Activated naive CD4-positive, alpha-beta T cell treated with anti-CD3 and anti-CD28 coated beads, Interleukin-2, amount 50 U/mL, for 72 hours (primary cell): ENCODE measurements at regions not wholly inside any gene's neighbourhood (a gene's known extent, or its start where the extent isn't known, plus 50 kb on each side); places are given as distances from the start of the nearest gene placed in this dataset.

ENCODE experiments used
- ATAC-seq, 2 donors: fragments of 150-1000 bp; cut with Tn5 transposase; 2 replicates each; pipeline ENCODE4 v1.10.0; 2021; ENCODE audit warnings: mild to moderate bottlenecking in 2 of 2, moderate library complexity in 2 of 2
- DNase-seq, 2 donors: peaks; one replicate each; pipeline ENCODE4 v3.0.0; 2021 to 2022; ENCODE audit warnings: low spot score in 2 of 2
- H3K27ac Mint-ChIP-seq, 2 donors: one replicate each; pipeline ENCODE4 v1.8.0; 2022; ENCODE audit warnings: mild to moderate bottlenecking in 2 of 2, mixed read lengths in 2 of 2
- H3K36me3 Mint-ChIP-seq, 2 donors: one replicate each; pipeline ENCODE4 v1.8.0; 2022; ENCODE audit warnings: mixed read lengths in 2 of 2
- H3K9me3 Mint-ChIP-seq, 2 donors: one replicate each; pipeline ENCODE4 v1.8.0; 2022; ENCODE audit warnings: mixed read lengths in 2 of 2

DNA sequence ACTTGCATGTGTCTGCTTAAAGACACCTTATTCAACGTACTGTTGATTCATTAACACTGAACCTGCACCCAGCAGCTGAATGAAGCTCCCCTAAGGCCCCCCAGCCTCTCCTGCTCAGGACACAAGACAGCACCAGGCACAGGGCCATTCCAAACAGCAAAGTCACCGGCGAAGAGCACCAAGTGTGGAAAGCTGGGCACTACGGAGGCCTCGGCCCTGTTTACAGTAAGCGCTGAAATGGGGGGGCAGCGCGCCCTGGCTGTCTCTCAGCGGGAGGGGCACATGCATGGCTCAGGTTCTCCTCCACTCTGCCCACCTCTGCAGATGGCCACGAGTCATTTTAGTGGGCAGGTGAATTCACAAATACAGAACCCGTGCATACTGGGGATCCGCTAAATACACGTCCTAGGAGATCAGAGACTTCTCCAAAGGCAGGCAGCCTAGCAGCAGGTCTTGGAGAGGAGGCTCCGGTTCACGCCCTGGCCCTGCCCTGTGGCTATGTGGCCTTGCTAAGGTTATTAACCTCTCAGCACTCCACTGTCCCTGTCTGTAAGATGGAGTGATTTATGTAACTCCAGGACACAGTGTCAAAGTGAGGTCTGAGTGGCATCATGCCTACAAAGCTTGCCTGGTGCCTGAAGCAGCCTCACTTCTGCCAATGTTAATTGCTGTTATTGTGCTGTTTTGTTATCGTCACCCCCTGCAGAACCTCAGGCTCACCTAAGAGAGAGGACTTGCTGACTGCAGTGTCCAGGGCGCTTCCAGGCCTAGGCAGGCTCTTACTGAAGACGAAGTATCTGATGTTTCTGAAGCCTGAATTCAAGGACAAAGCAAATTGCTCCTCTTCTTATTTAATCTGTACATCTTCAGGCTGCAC lies 207.4 kb upstream of the SOX1 start:
- H3K9me3 Mint-ChIP-seq, result no peaks in the 10 kb centered on the region
- no peak for DNase-seq
- H3K27ac Mint-ChIP-seq, result no peak overlapping the region
- no peaks in the 10 kb centered on the region for H3K36me3 Mint-ChIP-seq
- ATAC-seq, result no peak

DNA sequence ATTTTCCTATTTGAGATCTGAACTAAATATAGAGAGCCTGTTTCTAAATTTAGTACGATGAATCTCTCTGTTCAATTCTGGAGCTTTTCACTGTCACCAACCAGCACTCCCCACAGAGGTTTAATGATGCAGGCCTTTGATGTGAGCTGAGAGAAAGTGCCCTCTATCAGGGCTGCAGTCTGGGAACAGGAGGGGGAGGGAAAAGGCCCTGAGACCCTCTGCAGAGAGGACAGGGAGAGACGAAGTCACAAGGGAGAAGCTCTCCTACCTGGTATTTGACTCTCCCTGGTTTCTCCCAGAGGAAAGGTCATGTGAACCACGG lies 206.8 kb upstream of the SOX1 start:
- ATAC-seq, result no peak
- DNase-seq, result no peak
- H3K9me3 Mint-ChIP-seq, result no peaks in the 10 kb centered on the region
- H3K27ac Mint-ChIP-seq, result no peak overlapping the region
- H3K36me3 Mint-ChIP-seq, result no peaks in the 10 kb centered on the region

DNA sequence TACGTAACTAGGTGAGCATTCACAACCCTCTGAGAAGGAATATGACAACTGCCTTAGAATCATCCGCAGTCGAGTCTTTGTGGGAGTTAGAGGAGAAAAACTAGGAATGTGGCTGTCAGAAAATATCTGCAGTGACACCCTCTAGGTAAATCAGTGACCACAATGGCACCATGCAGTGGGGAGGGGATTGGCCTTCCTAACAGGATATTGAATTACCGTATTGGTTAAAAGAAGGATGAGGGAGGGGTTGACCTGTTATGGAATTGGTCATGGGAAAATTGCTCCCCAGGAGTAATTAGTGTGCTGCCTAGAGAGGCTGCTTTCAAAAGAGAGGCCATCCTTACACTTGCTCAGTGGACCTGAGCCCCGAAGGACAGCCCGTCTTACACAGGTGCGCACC lies 205.6 kb upstream of the SOX1 start:
- DNase-seq (no peak), ATAC-seq (no peak)
- Mint-ChIP-seq H3K27ac (no peak overlapping the region), H3K36me3 (no peaks in the 10 kb centered on the region), H3K9me3 (no peaks in the 10 kb centered on the region)

DNA sequence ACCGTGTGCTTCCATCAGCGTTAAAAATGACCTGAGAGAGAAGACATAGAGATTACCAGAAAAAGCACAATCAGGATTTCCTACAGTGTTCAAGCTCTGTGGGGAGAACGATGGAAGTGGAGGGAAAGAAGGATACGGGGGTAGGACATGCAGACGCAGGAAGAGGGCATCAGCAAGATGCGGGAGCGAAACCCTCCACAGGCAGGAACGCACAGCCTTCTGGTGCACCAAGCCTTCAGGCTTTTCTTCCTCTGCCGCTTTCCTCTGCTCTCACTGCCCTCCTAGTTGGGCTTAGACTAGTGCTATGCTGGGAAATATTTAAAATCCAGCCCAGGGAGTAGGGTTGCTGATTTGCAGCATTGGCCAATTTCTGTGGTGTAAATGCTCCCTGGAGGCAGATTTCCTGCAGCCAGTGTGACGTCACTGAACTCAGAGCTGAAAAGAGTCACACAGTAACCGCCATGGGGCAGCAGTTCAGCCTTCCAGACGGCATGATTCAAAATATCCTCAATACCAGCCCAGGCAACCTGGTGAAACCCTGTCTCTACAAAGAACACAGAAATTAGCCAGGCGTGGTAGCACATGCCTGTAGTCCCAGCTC lies 205.1 kb upstream of the SOX1 start:
- H3K9me3 Mint-ChIP-seq, result no peaks in the 10 kb centered on the region
- ATAC-seq (no peak), DNase-seq (no peak)
- H3K27ac Mint-ChIP-seq, result no peak overlapping the region
- no peaks in the 10 kb centered on the region for H3K36me3 Mint-ChIP-seq

DNA sequence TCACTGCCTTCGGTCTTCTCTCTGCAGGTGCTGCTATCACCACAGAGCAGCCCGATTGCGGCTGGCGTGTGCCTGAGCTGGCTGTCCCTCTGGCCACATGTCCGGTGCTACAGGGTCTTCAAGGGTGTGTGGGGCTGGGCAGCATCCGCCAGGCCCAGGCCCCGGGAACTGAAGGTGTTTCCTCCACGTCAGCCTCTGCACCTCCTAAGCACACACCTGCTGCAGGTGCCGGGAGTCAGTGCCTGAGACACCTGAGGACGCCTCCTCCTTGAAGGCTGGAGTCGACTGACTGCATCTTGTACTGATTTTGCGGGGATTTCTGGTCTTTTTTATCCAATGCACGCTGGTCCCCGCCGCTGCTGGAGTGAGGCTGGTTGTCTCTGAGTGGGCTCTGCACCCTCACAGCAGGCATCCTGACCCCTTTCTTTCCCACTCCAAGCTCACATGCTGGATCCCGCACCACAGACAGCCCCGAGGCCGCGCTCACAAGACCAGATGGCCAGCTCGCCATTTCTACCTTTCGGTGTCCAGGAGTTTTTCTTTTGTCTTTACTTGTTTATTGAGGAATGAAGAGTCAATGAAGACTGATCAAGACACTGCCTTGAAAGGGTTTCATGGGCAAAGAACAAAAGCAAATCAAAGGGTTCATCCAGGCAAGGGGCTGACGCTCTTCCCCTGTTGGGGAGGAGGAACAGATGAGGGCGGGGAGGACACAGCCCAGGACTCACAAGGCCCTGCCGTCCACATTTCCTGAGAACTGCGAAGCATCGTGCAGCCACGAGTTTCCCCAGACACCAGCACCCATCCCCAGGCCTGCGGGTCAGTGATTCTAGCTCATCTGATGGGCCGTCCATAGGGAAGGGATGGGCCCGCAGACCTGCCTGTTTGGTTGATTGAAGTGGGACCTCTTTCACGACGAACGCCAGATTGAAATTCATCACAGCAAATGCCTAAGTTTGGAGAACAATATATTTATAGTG lies 203.8 kb upstream of the SOX1 start:
- DNase-seq, result no peak
- no peak for ATAC-seq
- peaks cover 10 to 11% of the 10 kb centered on the region in 2 donors for H3K9me3 Mint-ChIP-seq
- no peak overlapping the region for H3K27ac Mint-ChIP-seq
- no peaks in the 10 kb centered on the region for H3K36me3 Mint-ChIP-seq

DNA sequence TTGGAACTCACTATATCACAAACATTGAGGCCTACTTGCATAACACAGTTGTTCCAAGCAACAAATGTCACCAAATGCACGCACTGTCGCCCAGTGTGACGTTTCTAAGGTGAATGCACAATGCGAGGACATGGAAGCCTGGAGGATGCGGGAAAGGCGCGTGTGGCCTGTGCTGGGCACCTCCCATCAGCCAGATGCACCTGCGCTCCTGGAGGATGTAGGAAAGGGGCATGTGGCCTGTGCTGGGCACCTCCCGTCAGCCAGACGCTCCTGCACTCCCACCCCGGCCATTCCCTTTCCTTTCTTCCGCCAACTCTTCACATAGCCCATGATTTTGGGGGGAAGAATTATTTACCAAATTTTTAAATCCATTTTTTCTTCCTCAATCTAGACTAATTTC lies 202.4 kb upstream of the SOX1 start:
- H3K36me3 Mint-ChIP-seq, result no peaks in the 10 kb centered on the region
- ATAC-seq (no peak), DNase-seq (no peak)
- no peak overlapping the region for H3K27ac Mint-ChIP-seq
- H3K9me3 Mint-ChIP-seq, result peaks cover 17 to 21% of the 10 kb centered on the region in 2 donors

DNA sequence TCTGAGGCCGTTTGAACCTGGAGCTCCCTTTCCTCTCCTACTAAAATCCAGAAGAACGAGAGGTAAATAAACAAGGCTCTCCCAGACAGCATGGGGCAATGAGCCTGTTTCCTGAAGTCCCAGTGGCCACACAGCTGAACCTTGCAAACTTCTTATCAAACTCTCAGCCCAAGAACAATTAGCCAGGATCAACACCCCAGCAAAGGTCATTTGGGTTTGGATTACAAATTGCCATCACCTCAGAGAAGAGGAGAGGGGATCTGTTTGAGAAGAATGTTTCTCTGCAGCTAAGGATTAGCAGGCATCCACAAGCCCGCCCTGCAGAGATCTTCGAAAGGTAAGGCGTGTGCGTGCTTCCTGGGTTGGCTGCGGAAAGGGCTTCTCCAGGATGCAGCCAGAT lies 201.9 kb upstream of the SOX1 start:
- ATAC-seq (no peak), DNase-seq (no peak)
- Mint-ChIP-seq H3K27ac (no peak overlapping the region), H3K9me3 (peaks cover 17 to 21% of the 10 kb centered on the region in 2 donors), H3K36me3 (no peaks in the 10 kb centered on the region)

DNA sequence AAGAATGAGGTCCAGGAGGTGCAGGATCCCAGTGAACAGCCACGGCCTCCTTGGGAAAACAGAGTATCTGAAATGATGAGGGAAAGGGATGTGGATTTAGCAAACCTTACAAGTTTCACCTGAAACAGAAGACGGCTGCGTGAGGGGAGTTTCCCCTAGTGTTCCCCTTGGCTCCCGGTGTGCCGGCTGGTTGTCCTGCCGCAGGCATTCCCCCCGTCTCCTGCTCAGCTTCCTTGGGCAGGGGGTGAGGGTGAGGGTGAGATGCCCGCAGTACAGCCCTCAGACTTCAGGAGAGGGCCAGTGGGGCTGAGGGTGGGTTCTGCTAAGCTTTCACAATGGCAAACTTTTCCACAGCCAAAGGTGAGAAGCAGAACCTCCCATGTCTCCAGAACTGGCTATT lies 201.1 kb upstream of the SOX1 start:
- no peak for ATAC-seq
- Mint-ChIP-seq H3K9me3 (peaks cover 17 to 22% of the 10 kb centered on the region in 2 donors), H3K27ac (no peak overlapping the region), H3K36me3 (no peaks in the 10 kb centered on the region)
- no peak for DNase-seq

DNA sequence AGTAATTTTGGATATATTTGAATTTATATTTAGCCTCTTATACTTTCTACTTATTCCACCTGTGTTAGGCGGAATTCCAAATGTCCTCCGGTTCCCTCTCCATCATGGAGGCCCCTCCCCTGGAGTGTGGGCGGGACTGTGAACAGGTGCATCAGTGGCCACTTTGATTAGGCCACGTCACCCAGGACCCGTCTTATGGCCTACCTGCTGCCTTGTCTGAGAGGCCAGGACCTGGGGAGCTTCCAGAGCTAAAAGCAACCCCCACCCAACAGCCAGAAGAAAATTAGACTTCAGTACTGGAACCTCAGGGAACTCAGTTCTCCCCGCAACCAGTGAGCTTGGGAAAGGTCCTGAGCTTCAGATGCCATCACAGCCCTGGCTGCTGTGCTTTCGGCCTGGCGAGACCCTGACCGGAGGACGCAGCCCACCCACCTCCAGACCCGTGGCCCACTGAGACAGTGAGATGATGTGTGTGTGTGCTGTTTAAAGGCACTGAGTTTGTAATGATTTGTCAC lies 200.2 kb upstream of the SOX1 start:
- ATAC-seq, result no peak
- H3K9me3 Mint-ChIP-seq, result peaks cover 17 to 27% of the 10 kb centered on the region in 2 donors

DNA sequence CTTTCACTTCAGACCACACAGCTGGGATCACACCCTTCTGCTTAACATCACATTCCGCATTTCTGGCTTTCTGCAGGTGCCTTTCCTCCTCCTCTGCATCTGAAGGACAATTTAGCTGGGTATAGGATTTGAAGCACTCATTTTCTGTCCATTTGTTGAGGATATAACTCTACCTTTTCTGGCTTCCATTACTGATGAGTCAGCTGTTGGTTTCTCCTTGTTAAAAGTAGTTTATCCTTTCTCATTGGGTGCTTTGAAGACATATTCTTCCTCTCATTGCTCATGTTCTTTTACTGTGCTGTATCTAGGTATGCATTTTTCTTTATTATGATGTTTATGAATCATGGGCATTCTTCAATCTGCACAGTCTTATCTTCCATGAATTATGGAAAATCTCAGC lies 199.3 kb upstream of the SOX1 start:
- H3K9me3 Mint-ChIP-seq, result peaks cover 17 to 27% of the 10 kb centered on the region in 2 donors
- ATAC-seq, result no peak
- H3K27ac Mint-ChIP-seq, result no peak overlapping the region
- DNase-seq, result no peak
- H3K36me3 Mint-ChIP-seq, result no peaks in the 10 kb centered on the region

More for the DNA sequence above, 200.2 kb upstream of the SOX1 start:
- Mint-ChIP-seq H3K27ac (no peak overlapping the region), H3K36me3 (no peaks in the 10 kb centered on the region)
- no peak for DNase-seq

DNA sequence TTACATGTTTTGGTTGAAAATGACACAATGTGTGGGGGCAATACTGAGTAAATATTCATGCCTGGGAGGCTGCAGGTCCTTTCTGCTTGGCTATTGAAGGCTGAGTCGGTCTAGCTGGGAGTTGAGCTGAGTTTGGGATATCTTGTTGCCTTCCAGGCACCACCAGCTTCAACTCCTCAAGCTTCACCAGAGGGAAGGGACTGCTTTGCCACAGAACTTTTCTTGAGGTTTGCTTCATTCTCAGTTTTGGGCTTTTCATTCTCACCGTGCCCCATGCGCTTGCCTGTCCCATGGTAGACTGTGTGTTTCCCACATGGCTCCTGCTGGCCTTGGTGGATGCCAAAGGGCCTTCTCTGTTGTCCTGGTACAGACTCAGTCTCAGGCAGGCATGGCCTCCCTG lies 198.2 kb upstream of the SOX1 start:
- Mint-ChIP-seq H3K9me3 (peaks cover 17 to 27% of the 10 kb centered on the region in 2 donors), H3K27ac (no peak overlapping the region), H3K36me3 (no peaks in the 10 kb centered on the region)
- no peak for DNase-seq
- no peak for ATAC-seq

DNA sequence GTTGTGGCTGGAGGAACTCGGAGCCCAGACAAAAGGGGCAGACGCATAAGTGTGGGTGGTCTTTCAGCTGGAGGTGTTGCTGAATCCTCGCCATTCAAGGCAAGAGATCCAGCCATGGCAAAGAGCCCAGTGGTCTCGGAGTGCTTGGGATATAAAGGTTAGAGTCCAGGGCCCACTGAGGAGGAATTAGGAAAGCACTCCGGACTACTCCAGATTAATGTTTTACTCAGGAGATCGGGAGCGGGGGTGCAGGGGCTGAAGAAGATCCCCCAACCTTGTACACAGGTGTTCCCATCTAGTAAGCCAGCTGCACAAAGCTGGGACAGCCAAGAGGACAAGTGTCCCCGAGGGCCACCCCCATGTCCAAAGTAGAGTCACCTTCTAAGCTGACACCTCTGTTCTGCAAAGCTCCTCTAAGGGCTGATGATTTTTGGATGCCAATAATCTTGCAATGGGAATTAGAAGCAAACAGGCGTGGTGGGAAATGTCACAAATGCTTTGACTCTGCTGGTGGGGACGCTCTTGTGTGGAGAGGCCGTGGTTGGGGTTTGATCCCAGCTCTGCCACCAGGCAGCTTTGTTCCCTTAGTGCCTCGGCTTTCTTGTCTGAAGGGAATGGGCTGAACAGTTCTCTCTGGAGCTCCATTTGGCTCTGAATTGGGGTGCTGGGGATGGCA lies 194.3 kb upstream of the SOX1 start:
- Mint-ChIP-seq H3K9me3 (peaks cover 13 to 29% of the 10 kb centered on the region in 2 donors), H3K36me3 (no peaks in the 10 kb centered on the region), H3K27ac (no peak overlapping the region)
- ATAC-seq, result no peak
- no peak for DNase-seq

DNA sequence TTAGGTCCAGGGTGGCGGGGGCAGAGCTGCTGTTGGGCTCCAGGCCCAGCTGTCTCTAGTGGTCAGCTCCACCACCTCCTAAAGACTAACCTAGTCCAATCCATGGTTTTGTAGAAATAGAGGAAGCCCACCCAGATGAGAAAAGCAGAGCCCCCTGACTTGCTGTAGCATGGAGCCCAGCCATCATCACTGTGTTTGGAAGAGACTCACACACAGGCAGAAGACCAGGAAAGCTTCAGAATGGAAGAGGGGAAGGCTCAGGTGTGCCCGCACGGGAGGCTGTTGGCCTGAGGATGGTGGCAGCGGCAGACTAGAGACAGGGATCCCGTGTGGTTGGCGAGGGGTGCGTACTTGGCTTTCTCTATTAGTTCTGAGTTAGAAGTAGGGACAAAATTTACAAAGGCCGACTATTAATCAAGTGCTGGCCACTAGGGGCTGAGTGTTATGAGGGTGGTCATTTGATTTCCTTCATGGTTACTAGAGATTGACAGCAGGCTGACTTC lies 193.2 kb upstream of the SOX1 start:
- H3K27ac Mint-ChIP-seq, result no peak overlapping the region
- DNase-seq, result no peak
- ATAC-seq, result no peak
- H3K9me3 Mint-ChIP-seq, result peaks cover 1 to 17% of the 10 kb centered on the region in 2 donors
- no peaks in the 10 kb centered on the region for H3K36me3 Mint-ChIP-seq

DNA sequence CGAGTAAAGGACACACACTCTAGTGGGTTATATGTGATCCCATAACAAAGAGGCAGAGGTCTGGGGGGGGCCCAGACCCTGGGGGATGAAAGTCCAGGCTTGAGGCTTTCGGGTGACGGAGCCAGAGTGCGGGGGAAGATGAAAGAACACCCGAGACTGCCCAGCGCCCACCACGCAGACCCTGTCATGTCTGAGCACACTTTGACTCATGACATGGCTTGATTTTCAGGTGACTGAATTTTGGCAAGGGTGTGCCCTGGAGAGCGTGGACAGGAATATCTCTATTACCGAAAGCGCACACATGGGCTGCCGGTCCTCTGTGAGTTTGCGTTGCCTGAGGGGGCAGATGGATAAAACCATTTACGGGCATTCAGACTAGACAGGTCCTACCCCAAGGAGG lies 192.0 kb upstream of the SOX1 start:
- DNase-seq (no peak), ATAC-seq (no peak)
- Mint-ChIP-seq H3K27ac (no peak overlapping the region), H3K9me3 (peaks cover 0 to 13% of the 10 kb centered on the region in 2 donors), H3K36me3 (no peaks in the 10 kb centered on the region)

DNA sequence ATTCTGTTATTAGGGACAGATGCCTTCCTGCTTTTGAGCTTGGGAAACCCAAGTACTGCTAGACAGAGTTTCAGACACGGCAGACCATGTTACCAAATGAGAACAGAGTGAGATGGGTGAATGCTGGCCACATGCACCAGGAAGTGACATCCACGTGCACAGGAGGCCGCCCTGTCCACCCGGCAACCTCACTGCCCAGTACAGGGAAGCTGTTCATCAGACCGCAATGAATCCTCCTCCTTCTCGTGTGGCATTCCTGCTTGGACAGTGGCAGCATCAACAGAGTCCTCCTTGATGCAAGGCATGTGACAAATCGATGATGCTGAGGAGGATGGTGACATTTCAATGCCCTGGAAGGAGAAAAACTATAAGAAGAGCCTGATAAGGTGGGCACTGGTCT lies 191.0 kb upstream of the SOX1 start:
- DNase-seq (no peak), ATAC-seq (no peak)
- peaks cover 0 to 12% of the 10 kb centered on the region in 2 donors for H3K9me3 Mint-ChIP-seq

DNA sequence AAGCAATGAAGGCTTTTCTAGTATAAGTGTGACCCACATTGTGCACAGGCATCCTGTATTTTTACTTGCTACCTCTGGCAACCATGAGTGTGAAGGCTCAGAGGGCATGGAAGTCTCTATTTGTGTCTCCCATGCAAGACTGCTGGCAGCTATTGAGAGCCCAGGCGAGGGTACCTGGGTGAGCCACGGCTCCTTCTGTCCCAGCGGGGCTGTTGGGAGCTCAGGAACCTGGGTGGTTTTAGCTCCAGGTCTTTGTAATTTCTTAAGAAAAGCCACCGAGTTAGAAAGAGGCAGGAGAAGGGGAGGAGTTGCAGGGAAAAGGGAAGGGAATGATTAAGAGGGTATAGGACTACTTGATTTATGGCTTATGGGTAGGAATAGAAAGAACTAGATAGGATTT lies 190.4 kb upstream of the SOX1 start:
- Mint-ChIP-seq H3K36me3 (no peaks in the 10 kb centered on the region), H3K9me3 (peaks cover 0 to 7% of the 10 kb centered on the region in 2 donors), H3K27ac (no peak overlapping the region)
- ATAC-seq (no peak), DNase-seq (peak in 1 of 2 donors; percentile 20)

More for the DNA sequence above, 191.0 kb upstream of the SOX1 start:
- H3K27ac Mint-ChIP-seq, result no peak overlapping the region
- no peaks in the 10 kb centered on the region for H3K36me3 Mint-ChIP-seq
